ENCODE measurements at regions not wholly inside any gene's neighbourhood (a gene's known extent, or its start where the extent isn't known, plus 50 kb on each side); places are given as distances from the start of the nearest gene placed in this dataset.

DNA sequence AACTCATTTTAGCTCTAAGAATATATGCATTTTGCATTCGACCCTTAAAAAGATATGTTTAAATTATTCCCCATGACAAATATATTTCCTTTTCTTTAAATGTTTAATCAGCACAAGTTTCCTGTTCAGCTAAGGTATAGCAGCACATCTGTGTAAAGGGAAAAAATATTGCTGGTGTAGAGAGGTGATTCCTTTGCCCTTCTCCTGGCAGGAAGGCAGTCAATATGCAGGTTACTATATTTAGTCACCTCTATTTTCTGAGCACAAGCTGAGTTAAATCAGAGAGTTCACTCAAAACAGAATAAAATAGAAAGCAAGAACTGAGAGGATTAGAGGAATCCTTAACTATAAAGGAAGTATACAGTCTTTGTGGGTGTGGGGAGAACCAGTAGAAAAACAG is 274.4 kb upstream of the PCSK5 start:
- TF ChIP-seq, protein P1, sequence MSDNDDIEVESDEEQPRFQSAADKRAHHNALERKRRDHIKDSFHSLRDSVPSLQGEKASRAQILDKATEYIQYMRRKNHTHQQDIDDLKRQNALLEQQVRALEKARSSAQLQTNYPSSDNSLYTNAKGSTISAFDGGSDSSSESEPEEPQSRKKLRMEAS (IDR thresholded peaks at IDR 0.05; ENCODE audit: insufficient read depth, insufficient read length) = no peak
- TF ChIP-seq, protein P2, sequence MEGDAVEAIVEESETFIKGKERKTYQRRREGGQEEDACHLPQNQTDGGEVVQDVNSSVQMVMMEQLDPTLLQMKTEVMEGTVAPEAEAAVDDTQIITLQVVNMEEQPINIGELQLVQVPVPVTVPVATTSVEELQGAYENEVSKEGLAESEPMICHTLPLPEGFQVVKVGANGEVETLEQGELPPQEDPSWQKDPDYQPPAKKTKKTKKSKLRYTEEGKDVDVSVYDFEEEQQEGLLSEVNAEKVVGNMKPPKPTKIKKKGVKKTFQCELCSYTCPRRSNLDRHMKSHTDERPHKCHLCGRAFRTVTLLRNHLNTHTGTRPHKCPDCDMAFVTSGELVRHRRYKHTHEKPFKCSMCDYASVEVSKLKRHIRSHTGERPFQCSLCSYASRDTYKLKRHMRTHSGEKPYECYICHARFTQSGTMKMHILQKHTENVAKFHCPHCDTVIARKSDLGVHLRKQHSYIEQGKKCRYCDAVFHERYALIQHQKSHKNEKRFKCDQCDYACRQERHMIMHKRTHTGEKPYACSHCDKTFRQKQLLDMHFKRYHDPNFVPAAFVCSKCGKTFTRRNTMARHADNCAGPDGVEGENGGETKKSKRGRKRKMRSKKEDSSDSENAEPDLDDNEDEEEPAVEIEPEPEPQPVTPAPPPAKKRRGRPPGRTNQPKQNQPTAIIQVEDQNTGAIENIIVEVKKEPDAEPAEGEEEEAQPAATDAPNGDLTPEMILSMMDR (IDR thresholded peaks at IDR 0.05; ENCODE audit: extremely low read depth in 1 of 2, insufficient read depth in 1 of 2, low read depth in 1 of 2, low read length in 2 of 2) = no peak
- TF ChIP-seq MYC (IDR thresholded peaks at IDR 0.05; ENCODE audit: low read depth, low read length) (no peak), GATA2 (IDR thresholded peaks at IDR 0.05; ENCODE audit: insufficient read depth, insufficient read length, low read depth, low read length) (no peak)
- Histone ChIP-seq H3K27ac (ENCODE audit: insufficient read depth, low read depth, low read length) (no peak overlapping the region), H3K79me2 (ENCODE audit: control insufficient read depth, insufficient read depth, low read length) (no peaks in the 10 kb centered on the region), H3K4me2 (ENCODE audit: insufficient read depth, low read length) (no peak overlapping the region), H3K4me3 (replicated peaks in 1 of 3; ENCODE audit: insufficient read depth in 1 of 3, low read depth in 1 of 3, low read length in 3 of 3) (no peak overlapping the region), H3K9me1 (replicated peaks; ENCODE audit: control insufficient read depth, extremely low read depth, insufficient read depth, low read length) (no peaks in the 10 kb centered on the region), H3K9ac (replicated peaks; ENCODE audit: extremely low read depth, insufficient read depth, low read length) (no peak overlapping the region), H3K9me3 (replicated peaks; ENCODE audit: control insufficient read depth, insufficient read depth, low read length) (no peaks in the 10 kb centered on the region), H4K20me1 (replicated peaks; ENCODE audit: control insufficient read depth, extremely low read depth, insufficient read depth, low read length) (no peaks in the 10 kb centered on the region), H3K27me3 (ENCODE audit: control insufficient read depth in 2 of 2, insufficient read depth in 2 of 2, low read length in 2 of 2) (no peaks in the 10 kb centered on the region), H3K4me1 (ENCODE audit: control insufficient read depth, extremely low read depth, insufficient read depth, low read length) (no peaks in the 10 kb centered on the region), H2AFZ (ENCODE audit: low read depth, low read length) (no peak overlapping the region), H3K36me3 (ENCODE audit: control insufficient read depth in 2 of 2, extremely low read depth in 1 of 2, insufficient read depth in 2 of 2, low read length in 2 of 2) (no peaks in the 10 kb centered on the region)
- DNase-seq (ENCODE audit: low read depth, low spot score) (no peak), FAIRE-seq (no peak)
- no TSS peak for BruUV-seq (replicated peaks)
- ChIA-PET CTCF (no interaction called here), POLR2A (no interaction called here)
- dilution Hi-C loops (cut with MboI; ENCODE audit: extremely low pct_ligation_motif_present, low sequenced_read_pairs) = no loop called here
- intact Hi-C loops (cut with micrococcal nuclease) = no loop called here

DNA sequence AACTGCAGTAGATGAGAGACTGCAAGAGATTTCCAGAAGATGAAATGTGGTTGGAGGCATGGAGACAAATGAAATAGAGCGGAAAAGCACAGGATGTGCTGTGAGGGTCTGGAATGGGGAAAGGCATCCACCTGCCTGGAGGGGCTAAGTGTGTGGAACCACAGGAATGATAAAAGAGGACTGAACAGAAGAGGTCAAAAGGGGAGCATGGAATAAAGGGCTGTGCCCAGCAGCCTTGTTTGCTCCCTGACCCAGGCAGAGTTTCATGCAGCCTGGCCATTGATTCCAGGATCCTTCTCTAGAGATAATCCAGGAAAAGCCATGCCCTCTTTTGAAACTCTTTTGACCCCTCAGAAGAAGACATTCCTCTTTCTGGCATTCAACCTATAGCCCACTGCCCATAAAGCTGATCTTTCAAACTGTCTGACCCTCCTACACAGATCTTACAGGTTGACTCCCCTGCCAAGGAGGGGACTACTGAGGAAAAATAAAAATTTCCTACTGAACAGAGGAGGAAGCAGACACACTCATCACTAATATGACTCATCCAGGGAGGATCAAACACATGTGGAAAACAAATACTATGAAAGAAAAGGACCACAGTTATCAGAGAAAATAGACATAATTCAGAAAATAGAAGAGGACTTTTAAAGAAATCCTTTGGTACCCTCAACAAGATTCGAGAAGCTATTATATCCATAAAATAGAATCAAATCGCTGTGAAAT is 273.5 kb upstream of the PCSK5 start:
- dilution Hi-C loops (cut with MboI; ENCODE audit: extremely low pct_ligation_motif_present, low sequenced_read_pairs) = no loop called here
- no peak for FAIRE-seq
- H3K4me3 ChIP-seq (replicated peaks in 1 of 3; ENCODE audit: insufficient read depth in 1 of 3, low read depth in 1 of 3, low read length in 3 of 3) = no peak overlapping the region
- H3K9me1 ChIP-seq (replicated peaks; ENCODE audit: control insufficient read depth, extremely low read depth, insufficient read depth, low read length) = no peaks in the 10 kb centered on the region
- DNase-seq (ENCODE audit: low read depth, low spot score) = no peak
- H3K9me3 ChIP-seq (replicated peaks; ENCODE audit: control insufficient read depth, insufficient read depth, low read length) = no peaks in the 10 kb centered on the region
- BruUV-seq (replicated peaks) = no TSS peak
- intact Hi-C loops (cut with micrococcal nuclease) = no loop called here
- TF ChIP-seq FOS (IDR thresholded peaks at IDR 0.05; ENCODE audit: borderline replicate concordance, insufficient read depth, low read length) = no peak
- TF ChIP-seq GATA2 (IDR thresholded peaks at IDR 0.05; ENCODE audit: insufficient read depth, insufficient read length, low read depth, low read length) = no peak
- H3K9ac ChIP-seq (replicated peaks; ENCODE audit: extremely low read depth, insufficient read depth, low read length) = no peak overlapping the region
- no peaks in the 10 kb centered on the region for H3K4me1 ChIP-seq (ENCODE audit: control insufficient read depth, extremely low read depth, insufficient read depth, low read length)
- ChIA-PET POLR2A (no interaction called here), CTCF (no interaction called here)
- no peaks in the 10 kb centered on the region for H4K20me1 ChIP-seq (replicated peaks; ENCODE audit: control insufficient read depth, extremely low read depth, insufficient read depth, low read length)
- no peak overlapping the region for H3K27ac ChIP-seq (ENCODE audit: insufficient read depth, low read depth, low read length)
- H2AFZ ChIP-seq (ENCODE audit: low read depth, low read length) = no peak overlapping the region
- H3K36me3 ChIP-seq (ENCODE audit: control insufficient read depth in 2 of 2, extremely low read depth in 1 of 2, insufficient read depth in 2 of 2, low read length in 2 of 2) = no peaks in the 10 kb centered on the region
- H3K79me2 ChIP-seq (ENCODE audit: control insufficient read depth, insufficient read depth, low read length) = no peaks in the 10 kb centered on the region
- no peaks in the 10 kb centered on the region for H3K27me3 ChIP-seq (ENCODE audit: control insufficient read depth in 2 of 2, insufficient read depth in 2 of 2, low read length in 2 of 2)
- no peak overlapping the region for H3K4me2 ChIP-seq (ENCODE audit: insufficient read depth, low read length)
